ENCODE measurements at regions not wholly inside any gene's neighbourhood (a gene's known extent, or its start where the extent isn't known, plus 50 kb on each side); places are given as distances from the start of the nearest gene placed in this dataset.

DNA sequence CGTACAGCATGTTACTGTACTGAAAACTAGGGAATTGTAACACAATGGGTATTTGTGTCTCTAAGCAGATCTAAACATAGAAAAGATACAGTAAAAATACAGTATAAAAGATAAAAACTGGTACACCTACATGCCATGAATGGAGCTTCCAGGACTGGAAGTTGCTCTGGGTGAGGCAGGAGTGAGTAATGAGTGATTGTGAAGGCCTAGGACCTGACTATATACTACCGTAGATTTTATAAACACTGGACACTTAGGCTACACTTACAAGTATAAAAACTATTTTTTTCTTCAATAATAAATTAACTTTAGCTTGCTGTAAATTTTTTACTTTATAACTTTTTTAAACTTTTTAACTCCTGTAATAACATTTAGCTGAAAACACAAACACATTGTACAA is 324.4 kb upstream of the TNP1 start:
- no peak for ATAC-seq

DNA sequence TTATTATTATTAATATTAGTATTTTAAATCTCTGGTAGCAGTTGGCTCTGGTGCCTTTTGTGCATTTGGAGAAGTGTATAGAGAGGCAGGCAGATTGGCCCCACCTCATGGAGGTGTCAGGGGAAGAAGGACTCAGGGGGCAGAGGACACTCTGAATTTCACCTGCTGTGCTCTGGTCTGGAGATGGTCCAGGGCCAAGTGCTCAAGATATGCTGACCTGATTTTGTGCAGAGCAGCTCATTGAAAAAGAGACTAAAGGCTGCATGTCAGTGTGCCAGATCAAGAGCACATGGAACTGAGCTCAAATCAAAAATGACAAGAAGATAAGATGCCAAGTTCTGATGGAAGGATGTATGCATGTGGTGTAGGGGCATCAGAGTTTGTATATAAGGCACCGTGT is 323.6 kb upstream of the TNP1 start:
- ATAC-seq: no peak

- no peak for ATAC-seq
Observed at GRCh38 chr2:217182926-217183325, 323.1 kb upstream of the TNP1 start.

- no peak for ATAC-seq
Observed at GRCh38 chr2:217181512-217181911, 321.6 kb upstream of the TNP1 start.

- ATAC-seq: no peak
Observed at GRCh38 chr2:217179854-217180253, 320.0 kb upstream of the TNP1 start.

DNA sequence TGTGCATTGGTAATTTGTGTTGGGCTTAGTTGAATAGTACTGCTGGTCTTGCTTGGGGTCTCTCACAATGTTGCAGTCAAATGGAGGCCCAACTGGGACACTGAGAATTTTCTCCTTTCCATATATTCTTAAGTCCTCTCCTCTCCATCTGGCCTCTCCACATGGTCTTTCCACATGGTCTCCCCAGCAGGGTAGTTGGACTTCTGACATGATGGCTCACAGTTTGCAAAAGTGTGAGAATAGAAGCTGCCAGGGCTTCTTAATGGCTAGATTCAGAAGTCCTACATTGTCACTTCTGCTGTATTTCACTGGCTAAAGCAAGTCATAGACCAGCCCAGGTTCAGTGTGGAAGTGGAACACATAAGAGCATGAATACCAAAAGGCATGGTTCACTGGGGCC is 318.5 kb upstream of the TNP1 start:
- no peak for ATAC-seq

- no peak for ATAC-seq
Observed at GRCh38 chr2:217177720-217178119, 317.9 kb upstream of the TNP1 start.

DNA sequence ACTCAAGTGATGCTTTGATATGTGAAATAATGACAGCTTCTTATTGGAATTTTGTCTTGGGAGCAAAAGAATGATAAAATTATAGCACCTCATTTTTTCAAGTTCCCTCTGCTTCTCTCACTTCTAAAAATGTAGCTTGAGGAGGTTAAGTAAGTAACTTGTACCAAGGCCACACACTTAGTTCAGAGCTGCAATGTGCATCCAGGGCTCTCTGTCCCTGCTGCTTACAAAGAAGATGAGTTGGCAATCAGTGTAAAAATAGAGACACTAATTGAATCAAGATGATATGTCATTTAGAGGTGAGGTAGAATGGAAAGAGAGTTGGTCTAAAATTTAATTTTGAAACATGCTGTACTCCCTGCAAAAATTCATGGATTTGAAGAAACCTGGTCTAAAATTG is 312.0 kb upstream of the TNP1 start:
- no peak for ATAC-seq

DNA sequence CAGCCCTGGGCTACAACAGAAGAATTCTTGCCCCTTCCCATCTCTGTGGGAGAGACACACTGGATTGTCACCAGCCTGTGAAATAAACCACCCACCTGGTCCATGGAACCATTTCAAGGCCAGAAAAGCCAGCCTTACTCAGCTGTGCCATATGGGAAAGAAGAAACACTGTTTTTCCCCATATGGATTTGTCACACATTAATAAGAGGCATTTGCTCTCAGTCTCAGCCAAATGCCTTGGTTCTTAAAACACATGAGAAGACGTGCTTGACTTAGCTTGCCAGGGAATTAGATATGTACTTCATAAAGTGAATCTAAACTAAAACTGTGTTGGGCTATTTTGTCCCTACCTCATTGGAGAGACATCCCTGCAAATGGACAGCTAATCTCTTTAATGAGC is 308.6 kb upstream of the TNP1 start:
- no peak for ATAC-seq

DNA sequence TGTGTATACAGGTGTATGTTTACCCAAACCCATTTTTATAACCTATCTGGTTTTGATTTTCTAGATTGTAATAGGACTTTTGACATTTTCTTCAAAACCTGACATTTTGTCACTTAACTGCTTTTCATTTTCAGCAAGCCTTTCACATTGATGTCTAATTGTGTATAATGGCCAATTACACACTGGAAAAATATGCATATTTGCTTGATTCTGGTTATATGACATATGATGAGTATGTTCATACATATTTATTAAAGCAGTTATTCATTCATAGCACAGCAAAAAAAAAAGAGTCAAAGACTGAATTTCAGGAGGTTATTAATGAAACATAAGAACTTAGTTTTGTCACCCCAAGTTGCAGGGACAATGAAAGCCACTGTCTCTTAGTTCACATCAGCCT is 307.7 kb upstream of the TNP1 start:
- ATAC-seq: no peak

- no peak for ATAC-seq
Observed at GRCh38 chr2:217166241-217166850, 306.5 kb upstream of the TNP1 start.

- ATAC-seq: no peak
Observed at GRCh38 chr2:217165547-217165946, 305.7 kb upstream of the TNP1 start.

DNA sequence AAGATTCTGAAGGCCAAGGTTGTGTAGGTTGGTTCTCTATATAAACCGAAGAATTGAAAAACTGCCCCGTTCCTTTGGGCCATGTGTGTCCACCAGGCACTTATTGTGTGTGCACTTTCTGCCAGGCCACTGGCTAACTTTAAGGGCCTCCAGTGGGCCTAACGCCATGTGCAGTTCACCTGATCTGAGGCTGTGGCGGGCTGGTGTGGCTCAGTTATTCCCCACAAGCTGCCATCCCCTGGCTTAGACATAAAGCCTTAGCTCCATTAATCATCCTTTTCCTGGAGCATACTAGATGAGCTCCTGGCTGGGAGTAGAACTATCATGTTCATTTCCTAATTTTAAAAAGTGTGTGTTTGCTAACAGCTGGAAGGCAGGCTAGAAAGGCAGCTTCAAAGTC is 304.1 kb upstream of the TNP1 start:
- ATAC-seq: no peak

GRCh38 chr2:217162533-217162932 is 302.7 kb upstream of the TNP1 start:
- no peak for ATAC-seq

GRCh38 chr2:217160978-217161973 is 301.4 kb upstream of the TNP1 start:
- no peak for ATAC-seq

DNA sequence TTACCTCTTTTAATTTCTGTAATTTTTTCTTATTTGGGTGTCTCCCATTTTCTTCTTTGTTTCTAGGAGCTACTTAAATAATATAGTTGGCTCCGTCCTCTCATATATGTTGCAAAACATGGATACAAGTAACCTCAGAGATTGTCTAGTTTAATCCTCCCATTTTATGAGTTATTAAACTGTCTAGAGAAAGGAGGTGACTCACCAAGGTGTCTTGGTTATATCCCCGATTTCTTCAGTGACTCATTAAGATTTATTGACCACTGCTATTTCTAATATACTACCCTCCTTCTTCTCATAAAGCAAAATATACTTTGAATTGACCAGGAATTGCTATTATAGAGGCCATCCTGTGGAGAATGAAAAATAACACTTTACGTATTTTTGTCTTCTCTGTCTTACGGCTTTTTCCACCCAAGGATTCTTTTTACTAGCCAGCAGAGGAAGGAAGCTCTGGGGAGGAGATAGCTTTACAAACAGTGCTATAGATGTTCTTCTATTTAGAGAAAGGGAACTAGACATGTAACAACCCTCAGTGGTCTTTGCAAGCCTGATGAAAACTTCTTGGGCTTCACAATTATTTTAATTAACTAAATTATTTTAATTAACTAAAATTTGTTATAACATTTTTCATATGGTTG is 300.4 kb upstream of the TNP1 start:
- ATAC-seq: no peak

GRCh38 chr2:217158928-217159327 is 299.1 kb upstream of the TNP1 start:
- no peak for ATAC-seq

DNA sequence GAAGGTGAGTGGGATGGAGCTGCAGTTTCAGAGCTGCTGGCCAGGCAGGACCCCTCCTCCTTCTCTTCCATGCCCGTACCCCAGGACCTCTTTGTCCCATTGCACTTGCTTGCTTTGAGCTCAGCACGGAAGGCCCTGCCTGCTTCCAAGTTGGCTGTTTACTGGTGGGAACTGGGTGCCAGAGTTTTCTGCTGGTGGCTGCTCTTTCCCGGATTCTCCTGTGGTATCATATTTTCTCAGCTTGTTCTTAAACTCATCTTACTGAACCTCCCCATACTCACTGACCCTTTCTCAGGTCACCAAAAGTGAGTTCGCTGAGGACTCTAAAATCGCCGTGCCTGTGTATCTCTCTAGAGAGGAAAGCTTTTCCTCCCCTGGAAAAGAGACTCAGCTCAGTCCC is 297.7 kb upstream of the TNP1 start:
- no peak for ATAC-seq

DNA sequence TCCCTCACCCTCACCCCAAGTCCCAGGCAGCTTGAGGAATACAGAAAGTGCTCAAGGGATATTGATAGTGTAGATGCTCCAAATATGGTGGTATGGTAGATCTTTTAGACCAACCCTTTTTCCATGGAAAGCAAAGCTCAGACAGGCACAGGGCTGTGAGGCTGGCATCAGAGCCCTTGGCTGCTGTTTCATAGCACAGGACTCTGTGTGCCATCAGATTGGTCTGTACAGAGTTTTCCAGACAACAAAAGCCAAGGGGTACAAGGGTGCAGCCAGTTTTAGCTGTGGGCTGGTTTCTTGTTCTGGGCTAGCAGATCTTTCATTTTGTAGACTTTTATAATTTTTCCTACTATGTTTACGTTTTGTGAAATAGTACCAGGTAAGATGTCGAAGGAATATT is 296.9 kb upstream of the TNP1 start:
- ATAC-seq: no peak

- ATAC-seq: no peak
Observed at GRCh38 chr2:217154923-217155322, 295.1 kb upstream of the TNP1 start.

DNA sequence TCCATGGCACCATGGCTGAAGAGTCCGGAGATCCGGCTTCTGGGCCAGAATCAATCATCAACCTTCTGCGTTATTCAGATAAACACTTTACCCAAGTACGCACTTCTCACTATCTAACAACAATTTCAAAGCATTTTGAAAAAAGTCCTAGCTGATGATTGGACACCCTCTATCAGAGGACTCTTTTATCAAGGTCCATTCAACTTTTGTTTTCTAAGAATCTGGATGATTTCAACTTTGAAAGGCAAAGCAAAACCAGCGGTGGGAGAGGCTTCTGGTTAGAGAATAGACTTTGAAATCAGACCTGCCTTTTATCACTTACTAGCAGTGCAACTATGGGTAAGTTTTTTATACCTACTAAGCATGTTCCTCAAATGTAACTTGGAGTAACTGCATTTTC is 293.6 kb upstream of the TNP1 start:
- ATAC-seq: no peak

- ATAC-seq: no peak
Observed at GRCh38 chr2:217152831-217153230, 293.0 kb upstream of the TNP1 start.

GRCh38 chr2:217151509-217152206 is 291.8 kb upstream of the TNP1 start:
- ATAC-seq: no peak
